Suprapubic skin (tissue), 4 donors: ENCODE measurements at regions not wholly inside any gene's neighbourhood (a gene's known extent, or its start where the extent isn't known, plus 50 kb on each side); places are given as distances from the start of the nearest gene placed in this dataset.

Experiments used
- CTCF ChIP-seq, 2 donors: fragments of 200-600 bp in 1 of 2; fragments of 450-650 bp in 1 of 2; sonication (generic) in 1 of 2; IDR thresholded peaks; one replicate each; pipeline ENCODE4 v1.5.1; 2016 to 2019; ENCODE audit warnings: antibody characterized with exemption in 2 of 2, mild to moderate bottlenecking in 1 of 2, moderate library complexity in 1 of 2
- POLR2A ChIP-seq, 2 donors: fragments of 450-650 bp; IDR thresholded peaks; one replicate each; pipeline ENCODE4 v1.6.1; 2017; ENCODE audit warnings: antibody characterized with exemption in 2 of 2, mild to moderate bottlenecking in 2 of 2, moderate library complexity in 2 of 2
- POLR2AphosphoS5 ChIP-seq, 3 donors: sonication (generic); formaldehyde crosslinking; IDR thresholded peaks; one replicate each; pipeline ENCODE4 v1.6.1; 2017; ENCODE audit warnings: antibody characterized with exemption in 3 of 3

- TF ChIP-seq CTCF (IDR thresholded peaks at IDR 0.05) (no peak), POLR2AphosphoS5 (IDR thresholded peaks at IDR 0.05) (no peak), POLR2A (IDR thresholded peaks at IDR 0.05) (no peak)
Observed at GRCh38 chr17:5837055-5837491, 233.1 kb upstream of the WSCD1 start.
